NK-92 (cell line): ENCODE measurements at regions not wholly inside any gene's neighbourhood (a gene's known extent, or its start where the extent isn't known, plus 50 kb on each side); places are given as distances from the start of the nearest gene placed in this dataset.

Source experiments
- DNase-seq: peaks from one replicate; lab custom pipeline; 2025; ENCODE audit not compliant: unreplicated experiment; lab: John Stamatoyannopoulos, UW

DNA sequence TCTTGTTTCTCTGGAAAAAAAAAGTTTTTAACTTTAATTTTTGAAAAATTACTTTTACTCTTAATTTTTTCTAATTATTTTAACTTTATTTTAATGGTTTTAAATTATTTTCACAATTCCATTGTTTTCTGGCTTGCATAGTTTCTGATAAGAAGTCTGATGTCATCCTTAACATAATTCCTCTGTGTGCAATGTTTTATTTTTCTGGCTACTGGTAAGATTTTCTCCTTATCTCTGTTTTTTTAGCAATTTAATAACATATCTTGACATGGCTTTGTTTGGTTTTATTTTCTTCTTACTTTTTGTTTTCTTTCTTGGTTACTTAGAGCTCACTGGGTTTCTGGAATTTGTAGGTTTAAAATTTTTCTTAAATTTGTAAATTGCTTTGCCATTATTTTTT lies 114.8 kb downstream of the TBXT start:
- DNase-seq = no peak

DNA sequence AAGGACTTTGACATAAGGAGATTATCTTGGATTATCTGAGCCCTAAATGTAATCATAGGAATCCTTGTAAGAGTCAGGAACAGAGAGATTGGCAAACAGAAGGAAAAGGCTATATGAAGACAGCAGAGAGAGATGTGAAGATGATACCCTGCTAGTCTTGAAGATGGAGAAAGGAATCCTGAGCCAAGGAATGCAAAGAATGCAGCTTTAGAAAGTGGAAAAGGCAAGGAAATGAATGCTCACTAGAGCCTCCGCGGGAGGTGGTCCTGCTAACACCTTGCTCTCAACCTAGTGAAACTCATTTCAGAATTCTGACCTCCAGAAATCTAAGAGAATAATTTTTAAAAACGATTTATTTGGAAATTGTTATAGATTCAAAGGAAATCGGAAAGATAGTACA lies 117.1 kb downstream of the TBXT start:
- DNase-seq = no peak

DNA sequence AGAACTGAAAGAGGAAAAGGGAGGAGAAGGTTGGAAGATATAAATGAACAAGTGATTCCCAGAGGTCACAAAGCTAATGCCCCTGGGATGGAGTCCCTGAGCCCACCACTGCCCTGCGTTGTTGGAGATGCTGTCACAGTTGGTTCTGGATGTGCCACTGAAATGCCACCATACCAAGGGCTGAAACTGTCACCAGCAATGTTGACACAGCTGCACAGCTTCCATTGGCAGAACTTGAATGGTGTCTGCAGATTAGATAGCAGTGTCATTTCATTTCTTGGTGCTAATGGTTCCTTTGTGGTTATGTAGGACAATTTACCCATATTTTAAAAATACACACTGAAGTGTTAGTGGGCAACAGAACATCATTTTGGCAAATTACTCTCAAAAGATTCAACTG lies 120.7 kb downstream of the TBXT start:
- DNase-seq = no peak

GRCh38 chr6:166046226-166046625 lies 121.4 kb downstream of the TBXT start:
- DNase-seq = no peak

DNA sequence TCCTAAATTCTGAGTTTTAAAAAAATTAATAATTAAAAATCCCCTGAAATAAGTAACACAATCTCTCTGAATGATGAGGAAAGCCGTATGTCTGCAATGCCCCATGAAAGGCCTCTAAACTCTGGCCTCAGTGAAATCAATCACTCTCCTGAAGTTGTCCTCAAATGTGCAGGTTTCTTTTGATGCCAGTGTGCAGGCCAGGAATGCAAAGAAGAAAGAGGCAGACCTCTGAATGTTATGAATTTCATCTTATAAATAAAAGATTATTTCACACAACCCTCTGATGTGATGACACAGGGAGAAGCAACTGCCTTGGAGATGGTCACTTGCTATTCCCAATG lies 121.8 kb downstream of the TBXT start:
- no peak for DNase-seq

DNA sequence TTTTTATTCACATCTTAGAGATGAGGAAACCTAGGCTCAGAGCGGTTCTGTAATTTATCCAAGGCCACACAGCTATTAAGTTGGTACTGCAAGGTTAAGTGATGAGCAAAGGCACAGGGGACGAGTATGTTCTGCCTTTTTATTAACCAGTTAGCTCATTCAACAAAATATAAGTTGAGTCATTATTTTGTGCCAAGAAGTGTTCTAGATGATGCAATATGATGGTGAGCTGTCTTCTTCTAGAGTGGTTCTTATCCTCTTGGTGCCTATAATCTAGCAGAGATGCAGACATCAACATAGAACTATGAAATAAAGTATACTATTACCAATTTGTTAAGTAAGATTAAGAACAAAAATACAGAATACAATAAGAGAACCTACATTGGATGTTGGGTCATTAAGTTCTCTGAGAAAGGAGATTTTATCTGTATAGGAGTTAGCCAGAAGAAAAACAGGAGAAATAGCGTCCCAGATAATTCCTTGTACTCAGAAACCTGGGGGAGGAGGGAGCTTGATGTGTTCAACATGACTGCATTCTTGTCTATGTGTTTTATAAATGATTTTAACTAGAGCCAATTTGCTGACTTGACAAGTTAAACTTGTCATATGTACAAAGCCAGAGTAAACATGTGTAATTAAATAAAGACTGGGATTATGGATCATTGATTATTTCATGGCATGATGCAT lies 122.3 kb downstream of the TBXT start:
- DNase-seq = no peak

DNA sequence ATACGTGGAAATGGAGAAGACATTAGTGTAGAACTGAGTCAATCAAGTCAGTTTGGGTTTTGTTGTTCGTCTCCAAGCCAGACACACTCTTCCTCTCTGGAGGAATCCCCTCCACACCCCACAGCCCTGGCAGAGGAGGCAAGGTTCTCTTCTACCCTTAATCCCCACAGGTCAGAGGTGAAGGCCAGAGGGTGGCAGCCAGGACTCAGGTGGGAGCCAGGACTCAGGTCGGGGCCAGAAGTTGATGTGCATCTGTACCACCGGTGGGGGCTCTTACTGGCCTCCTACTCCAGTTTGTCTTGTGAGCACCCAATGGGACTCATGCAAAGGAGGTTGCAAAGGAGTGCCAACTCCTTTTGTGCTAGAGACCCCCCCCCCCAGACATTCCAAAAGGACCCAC lies 126.4 kb downstream of the TBXT start:
- DNase-seq = no peak

- no peak for DNase-seq
These were observed 127.4 kb downstream of the TBXT start for GRCh38 chr6:166040292-166040691.

- no peak for DNase-seq
These were observed 131.1 kb downstream of the TBXT start for GRCh38 chr6:166036316-166037095.

GRCh38 chr6:166032366-166033200 lies 135.1 kb downstream of the TBXT start:
- no peak for DNase-seq

- DNase-seq = no peak
These were observed 136.4 kb downstream of the TBXT start for GRCh38 chr6:166031275-166031674.

DNA sequence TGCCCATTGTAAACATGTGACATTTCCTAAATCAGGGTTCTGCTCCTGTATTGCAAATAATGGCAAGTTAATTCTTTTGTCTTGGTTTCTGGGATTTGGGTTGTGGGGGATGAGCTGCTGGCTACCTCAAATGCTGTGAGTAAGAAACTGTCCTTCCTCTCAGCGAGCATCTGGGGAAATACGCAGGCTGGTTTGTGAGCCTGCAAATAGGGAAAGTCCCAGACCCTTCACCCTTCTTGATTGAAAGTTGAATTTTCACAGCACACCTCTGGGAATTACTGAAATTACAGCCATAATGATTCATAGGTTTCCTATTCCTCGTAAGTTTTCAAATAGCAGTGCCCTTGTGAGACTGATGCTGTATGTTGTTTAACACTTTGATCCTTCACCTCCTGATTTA lies 138.1 kb downstream of the TBXT start:
- DNase-seq = no peak

GRCh38 chr6:166027761-166028160 lies 139.9 kb downstream of the TBXT start:
- DNase-seq = no peak

- no peak for DNase-seq
These were observed 141.0 kb downstream of the TBXT start for GRCh38 chr6:166026586-166027126.

DNA sequence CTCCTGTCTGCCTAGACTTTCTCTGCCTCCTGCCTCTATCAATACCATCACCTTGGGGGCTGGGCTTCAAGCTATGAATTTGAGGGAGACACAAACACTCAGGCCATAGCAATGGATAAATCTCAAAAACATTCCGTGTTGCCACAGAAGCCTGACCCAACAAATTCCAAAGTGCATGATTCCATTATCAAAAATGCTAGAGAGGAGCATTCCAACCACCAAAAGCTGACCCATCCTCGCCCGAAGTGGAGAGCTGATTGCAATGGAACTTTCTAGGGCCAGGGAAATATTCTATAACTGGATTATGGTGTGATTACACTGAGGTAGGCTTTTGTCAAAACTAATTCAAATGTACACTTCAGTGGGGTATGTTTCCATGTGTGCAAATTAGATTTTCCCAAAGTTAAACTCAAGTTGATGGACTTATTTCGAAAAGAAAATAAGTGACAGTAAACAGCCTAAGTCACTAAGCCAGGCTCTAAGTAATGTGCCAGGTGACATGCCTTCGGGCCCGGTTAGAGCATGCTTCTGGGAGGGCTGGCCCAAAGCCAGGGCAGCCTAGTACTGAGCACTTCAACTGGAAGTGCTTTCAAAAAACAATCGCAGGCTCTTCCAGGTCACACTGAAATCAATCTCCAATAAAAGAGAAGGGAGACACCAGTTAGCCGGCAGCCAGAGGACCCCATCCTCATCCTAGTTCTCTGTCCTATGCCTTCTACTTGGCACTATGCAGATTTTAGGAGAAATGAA lies 142.3 kb downstream of the TBXT start:
- DNase-seq = no peak

DNA sequence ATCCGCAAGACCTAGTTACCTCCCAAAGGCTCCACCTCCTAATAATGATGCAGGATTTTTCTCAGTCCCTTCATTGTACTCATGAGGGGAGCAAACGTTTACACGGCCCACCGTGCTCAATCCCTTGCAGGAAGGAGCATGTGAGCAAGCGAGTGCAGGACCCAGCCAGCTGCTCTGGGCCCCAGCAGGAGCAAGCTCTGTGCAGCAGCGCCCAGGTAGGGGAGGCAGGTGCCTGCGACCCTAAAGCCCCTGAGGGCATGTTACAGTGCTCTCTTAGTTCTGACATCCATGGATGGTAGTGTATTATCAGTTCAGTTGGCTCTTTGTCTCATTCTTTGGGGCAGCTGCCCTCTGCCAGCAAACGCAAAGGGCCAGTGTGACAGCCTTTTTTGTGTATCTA lies 143.4 kb downstream of the TBXT start:
- no peak for DNase-seq

DNA sequence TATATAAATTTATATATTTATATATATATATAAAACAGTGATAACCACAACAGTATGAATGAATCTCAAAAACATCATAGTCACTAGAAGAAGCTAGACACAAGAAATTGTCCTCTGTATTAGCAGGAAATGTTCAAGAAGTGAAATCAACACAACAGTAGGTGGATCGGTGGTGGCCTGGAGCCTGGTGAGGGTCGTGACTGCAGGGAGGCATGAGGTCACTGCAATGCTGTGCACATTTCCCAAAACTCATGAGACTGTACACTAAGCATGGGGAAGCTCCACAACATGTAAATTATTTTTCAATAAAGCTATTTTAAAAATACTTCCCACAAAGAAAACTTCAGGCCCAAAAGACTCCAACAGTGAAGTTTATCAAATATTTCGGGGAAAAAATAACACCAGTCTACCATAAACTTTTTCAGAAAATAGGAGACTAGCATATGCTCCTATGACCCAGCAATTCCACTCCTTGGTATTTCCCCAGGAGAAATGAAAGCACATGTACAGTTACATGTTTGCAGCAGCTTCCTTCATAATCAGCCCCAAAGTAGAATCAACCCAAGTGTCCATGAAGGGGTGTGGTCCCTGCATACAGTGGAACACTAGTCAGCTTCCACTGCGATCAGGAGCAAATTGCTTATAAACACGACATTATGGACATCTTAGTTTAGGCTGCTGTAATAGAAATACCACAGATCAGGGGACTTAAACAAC lies 144.2 kb downstream of the TBXT start:
- no peak for DNase-seq

GRCh38 chr6:166021429-166021828 lies 146.2 kb downstream of the TBXT start:
- no peak for DNase-seq

DNA sequence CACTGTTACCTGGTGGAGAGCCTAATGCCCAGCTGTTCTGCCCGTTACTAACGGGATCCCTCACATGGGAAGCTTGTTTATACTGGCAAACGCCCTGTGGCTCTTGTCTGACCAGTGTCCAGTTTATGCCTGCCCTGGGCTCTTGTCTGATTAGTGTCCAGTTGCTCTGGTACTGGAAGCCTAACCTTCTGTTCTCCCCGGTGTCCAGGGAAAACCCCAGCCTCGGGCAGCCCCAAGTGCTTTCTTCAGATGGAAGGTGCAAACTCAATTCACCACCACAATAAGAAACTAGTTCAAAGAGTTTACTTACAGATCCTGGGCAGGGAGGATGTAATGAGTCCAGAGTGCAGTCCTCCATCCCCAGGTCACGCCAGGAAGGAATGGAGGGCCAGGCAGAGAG lies 148.4 kb downstream of the TBXT start:
- DNase-seq = no peak

GRCh38 chr6:166017032-166017635 lies 150.5 kb downstream of the TBXT start:
- no peak for DNase-seq
